ENCODE measurements at regions not wholly inside any gene's neighbourhood (a gene's known extent, or its start where the extent isn't known, plus 50 kb on each side); places are given as distances from the start of the nearest gene placed in this dataset.

DNA sequence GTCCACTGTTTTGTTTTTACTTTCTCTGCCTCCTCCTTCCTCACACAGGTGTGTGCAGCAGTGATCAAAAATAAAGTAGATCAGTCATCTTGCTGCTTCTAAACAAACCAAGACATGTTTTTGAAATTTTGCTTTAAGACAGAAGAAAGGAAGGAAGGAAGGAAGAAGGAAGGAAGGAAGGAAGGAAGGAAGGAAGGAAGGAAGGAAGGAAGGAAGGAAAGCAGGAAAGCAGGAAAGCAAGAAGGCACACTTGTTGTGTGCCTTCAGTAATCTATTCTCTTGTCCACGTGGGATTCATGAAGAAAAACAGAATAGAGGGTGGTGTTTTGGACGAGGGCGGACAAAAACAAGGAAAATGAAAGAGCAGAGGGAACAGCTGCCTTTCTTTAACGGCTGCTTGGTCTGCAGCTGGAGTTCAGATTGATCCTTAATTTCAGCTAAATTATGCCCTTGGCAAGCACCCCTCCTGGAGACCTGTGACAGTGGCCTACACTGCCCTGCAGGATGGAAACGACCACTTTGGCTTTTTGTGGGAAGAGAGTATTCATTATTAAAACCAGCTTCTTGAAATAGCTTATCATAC lies 188.5 kb upstream of the IRX3 start:
- Histone ChIP-seq H3K4me3 (ENCODE audit: low read length) (no peak overlapping the region), H2AFZ (ENCODE audit: low read depth, low read length) (no peak overlapping the region), H3K27me3 (ENCODE audit: insufficient read depth, low read length) (peaks cover 3% of the 10 kb centered on the region), H3K9me3 (ENCODE audit: low read length) (no peaks in the 10 kb centered on the region), H3K36me3 (ENCODE audit: insufficient read depth, low read length) (no peaks in the 10 kb centered on the region), H3K4me1 (ENCODE audit: insufficient read depth, low read length) (no peaks in the 10 kb centered on the region)

DNA sequence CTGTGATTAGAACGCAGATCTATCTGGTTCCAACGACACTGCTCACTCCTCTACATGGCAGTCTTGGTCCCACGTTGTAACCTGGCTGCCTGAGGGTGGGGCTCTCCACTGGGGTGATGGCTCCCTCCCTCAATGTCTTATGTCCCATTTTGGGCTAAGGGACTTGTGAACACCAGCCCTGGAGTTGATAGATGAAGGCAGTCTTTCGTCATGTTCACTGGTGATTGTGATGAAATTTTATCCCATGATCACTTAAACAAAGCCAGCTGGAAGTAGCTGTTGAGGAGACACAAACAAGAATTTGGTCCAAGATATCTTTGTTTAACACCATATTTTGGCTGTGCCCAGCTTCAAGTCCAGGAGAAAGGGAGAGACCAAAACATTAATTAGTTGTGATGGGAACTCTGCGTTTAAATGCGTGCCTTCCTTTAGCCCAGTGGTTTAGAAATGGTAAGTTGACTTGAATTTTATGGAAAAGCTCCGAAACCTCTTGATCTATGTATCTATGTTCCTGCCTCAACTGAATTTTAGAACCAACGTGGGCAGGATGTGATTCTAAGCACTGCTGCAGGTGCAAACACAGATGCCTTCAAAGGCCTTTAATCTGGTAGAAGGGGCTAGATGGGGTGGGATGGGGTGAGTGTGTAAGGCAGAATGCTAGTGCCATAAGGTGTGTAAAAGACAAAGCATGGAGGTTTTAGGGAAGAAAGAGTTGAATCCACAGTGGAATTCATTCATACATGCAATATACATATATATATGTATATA lies 186.8 kb upstream of the IRX3 start:
- Histone ChIP-seq H3K27me3 (ENCODE audit: insufficient read depth, low read length) (peaks cover 3% of the 10 kb centered on the region), H2AFZ (ENCODE audit: low read depth, low read length) (no peak overlapping the region), H3K36me3 (ENCODE audit: insufficient read depth, low read length) (no peaks in the 10 kb centered on the region), H3K4me3 (ENCODE audit: low read length) (no peak overlapping the region), H3K9me3 (ENCODE audit: low read length) (no peaks in the 10 kb centered on the region), H3K4me1 (ENCODE audit: insufficient read depth, low read length) (no peaks in the 10 kb centered on the region)

DNA sequence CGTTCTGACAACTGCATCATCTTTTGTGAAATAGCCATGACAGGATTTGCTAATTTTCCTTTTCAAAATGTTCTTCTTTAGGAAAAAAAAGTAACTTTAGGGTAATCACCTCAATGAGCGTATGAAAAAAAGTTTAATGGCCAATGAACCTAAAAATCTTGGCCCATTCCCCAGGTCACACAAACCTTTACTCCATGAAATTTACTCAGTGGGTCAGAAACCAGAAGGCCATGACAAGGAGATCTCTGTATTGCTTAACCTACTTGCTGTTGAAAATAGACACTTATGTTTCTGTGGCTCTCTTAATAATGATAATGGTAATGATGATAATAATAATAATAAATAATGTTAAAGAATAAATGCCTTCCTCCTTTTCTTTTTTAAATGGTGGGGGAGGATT lies 180.8 kb upstream of the IRX3 start:
- H2AFZ ChIP-seq (ENCODE audit: low read depth, low read length), result no peak overlapping the region
- no peaks in the 10 kb centered on the region for H3K4me1 ChIP-seq (ENCODE audit: insufficient read depth, low read length)
- H3K9me3 ChIP-seq (ENCODE audit: low read length), result peaks cover 6% of the 10 kb centered on the region
- no peak overlapping the region for H3K4me3 ChIP-seq (ENCODE audit: low read length)
- no peaks in the 10 kb centered on the region for H3K27me3 ChIP-seq (ENCODE audit: insufficient read depth, low read length)
- no peaks in the 10 kb centered on the region for H3K36me3 ChIP-seq (ENCODE audit: insufficient read depth, low read length)

DNA sequence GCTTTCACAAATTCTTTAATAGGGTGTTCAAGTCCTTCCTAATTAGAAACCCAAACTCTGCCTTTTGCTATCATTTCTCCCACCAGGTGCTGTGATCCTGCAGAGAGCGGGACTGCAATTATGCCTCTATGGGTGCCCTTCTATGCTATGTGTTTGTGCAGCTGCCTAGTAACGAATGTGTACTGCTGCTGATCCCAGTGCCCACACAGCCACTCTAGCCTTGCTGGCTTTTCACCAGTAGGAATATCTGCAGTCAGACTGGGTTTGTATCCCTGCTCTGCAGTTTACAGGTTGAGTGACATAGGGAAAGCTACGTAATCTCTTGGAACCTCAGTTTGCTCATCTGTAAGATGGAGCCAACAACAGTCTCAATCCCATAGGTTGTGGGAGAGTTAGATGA lies 179.6 kb upstream of the IRX3 start:
- no peaks in the 10 kb centered on the region for H3K27me3 ChIP-seq (ENCODE audit: insufficient read depth, low read length)
- no peak overlapping the region for H2AFZ ChIP-seq (ENCODE audit: low read depth, low read length)
- H3K4me3 ChIP-seq (ENCODE audit: low read length), result no peak overlapping the region
- no peaks in the 10 kb centered on the region for H3K36me3 ChIP-seq (ENCODE audit: insufficient read depth, low read length)
- no peaks in the 10 kb centered on the region for H3K4me1 ChIP-seq (ENCODE audit: insufficient read depth, low read length)
- peaks cover 6% of the 10 kb centered on the region for H3K9me3 ChIP-seq (ENCODE audit: low read length)

DNA sequence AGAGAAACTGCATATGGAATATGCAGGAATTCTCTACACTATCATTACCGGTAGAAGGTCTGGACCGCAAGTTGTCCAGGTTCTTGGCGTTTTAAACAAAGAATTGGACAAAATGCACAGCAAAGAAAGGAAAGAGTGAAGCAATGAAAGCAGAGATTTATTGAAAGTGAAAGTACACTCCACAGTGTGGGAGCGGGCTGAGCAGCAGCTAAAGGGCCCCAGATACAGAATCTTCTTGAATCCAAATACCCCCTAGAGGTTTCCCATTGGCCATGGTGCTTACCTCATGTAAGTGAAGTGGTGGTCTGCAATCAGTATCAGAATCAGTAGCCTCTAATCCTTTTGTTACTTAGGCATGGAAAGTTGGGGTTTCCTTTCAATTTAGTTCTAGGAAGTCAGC lies 178.5 kb upstream of the IRX3 start:
- no peaks in the 10 kb centered on the region for H3K27me3 ChIP-seq (ENCODE audit: insufficient read depth, low read length)

DNA sequence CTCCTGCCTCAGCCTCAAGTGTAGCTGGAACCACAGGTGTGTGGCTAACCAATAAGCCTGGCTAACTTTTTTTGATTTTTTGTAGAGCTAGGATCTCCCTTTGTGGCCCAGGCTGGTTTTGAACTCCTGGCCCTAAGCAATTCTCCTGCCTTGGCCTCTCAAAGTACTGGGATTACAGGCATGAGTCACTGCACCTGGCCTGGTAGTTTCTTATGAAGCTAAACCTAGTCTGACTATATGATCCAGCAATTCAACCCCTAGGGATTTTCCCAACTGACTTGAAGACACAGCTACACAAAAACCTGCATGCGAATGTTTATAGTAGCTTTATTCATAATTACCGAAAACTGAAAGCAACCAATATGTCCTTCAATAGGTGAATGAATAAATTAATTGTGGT lies 176.2 kb upstream of the IRX3 start:
- no peaks in the 10 kb centered on the region for H3K4me1 ChIP-seq (ENCODE audit: insufficient read depth, low read length)
- H3K36me3 ChIP-seq (ENCODE audit: insufficient read depth, low read length), result no peaks in the 10 kb centered on the region
- H3K27me3 ChIP-seq (ENCODE audit: insufficient read depth, low read length), result no peaks in the 10 kb centered on the region
- H3K4me3 ChIP-seq (ENCODE audit: low read length), result no peak overlapping the region
- no peak overlapping the region for H2AFZ ChIP-seq (ENCODE audit: low read depth, low read length)
- H3K9me3 ChIP-seq (ENCODE audit: low read length), result peaks cover 6% of the 10 kb centered on the region

More for the DNA sequence above, 178.5 kb upstream of the IRX3 start:
- no peak overlapping the region for H3K4me3 ChIP-seq (ENCODE audit: low read length)
- peaks cover 6% of the 10 kb centered on the region for H3K9me3 ChIP-seq (ENCODE audit: low read length)
- H2AFZ ChIP-seq (ENCODE audit: low read depth, low read length), result no peak overlapping the region
- no peaks in the 10 kb centered on the region for H3K36me3 ChIP-seq (ENCODE audit: insufficient read depth, low read length)
- H3K4me1 ChIP-seq (ENCODE audit: insufficient read depth, low read length), result no peaks in the 10 kb centered on the region

DNA sequence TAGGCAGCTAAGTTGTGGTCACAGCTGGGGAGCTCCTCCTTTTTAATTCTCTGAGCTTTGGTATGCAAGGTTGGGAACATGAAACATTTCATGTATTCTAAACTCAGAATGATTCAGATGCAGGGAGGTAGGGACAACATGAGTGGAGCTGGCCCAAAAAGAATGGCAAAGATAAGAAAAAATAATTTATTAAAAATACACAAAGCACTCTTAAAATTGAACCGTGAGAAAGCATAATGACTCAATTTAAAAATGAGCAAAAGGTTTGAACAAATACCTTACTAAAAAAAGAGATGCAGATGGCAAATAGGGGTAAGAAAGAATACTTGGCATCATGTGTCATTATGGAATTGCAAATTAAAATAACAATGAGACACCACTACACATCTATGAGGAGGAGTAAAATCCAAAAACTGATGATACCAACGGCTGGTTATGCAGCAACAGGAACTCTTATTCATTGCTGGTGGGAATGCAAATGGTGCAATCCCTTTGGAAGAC lies 175.6 kb upstream of the IRX3 start:
- Histone ChIP-seq H3K4me3 (ENCODE audit: low read length) (no peak overlapping the region), H2AFZ (ENCODE audit: low read depth, low read length) (no peak overlapping the region), H3K4me1 (ENCODE audit: insufficient read depth, low read length) (no peaks in the 10 kb centered on the region), H3K36me3 (ENCODE audit: insufficient read depth, low read length) (no peaks in the 10 kb centered on the region), H3K27me3 (ENCODE audit: insufficient read depth, low read length) (no peaks in the 10 kb centered on the region), H3K9me3 (ENCODE audit: low read length) (peaks cover 6% of the 10 kb centered on the region)

DNA sequence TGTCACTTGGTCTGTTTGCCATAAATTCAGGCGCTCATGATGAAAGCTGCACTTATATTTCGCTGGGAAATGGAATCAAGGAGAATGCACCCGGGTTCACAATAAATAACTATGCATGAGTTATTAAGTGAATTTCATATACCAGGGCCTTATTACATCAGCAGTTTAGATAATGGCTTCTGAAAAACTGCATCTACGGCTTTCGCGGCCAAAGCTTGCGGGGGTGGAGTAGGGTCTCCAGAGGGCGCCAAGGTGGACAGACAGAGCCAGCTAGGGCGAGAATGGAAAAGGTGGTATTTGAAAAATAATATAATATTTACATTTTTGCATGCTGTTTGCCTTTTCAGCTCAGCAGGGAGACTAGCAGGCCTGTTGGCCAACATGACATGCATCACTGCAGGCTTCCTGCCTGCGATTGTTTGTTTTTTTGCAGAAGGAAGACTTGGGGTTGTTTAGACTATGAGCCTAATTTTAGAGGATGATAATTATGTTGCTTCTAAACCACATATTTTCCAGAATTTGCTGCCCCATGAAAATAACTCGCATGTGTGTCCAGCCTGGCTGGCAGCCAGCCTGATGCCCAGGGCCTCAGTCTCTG lies 173.8 kb upstream of the IRX3 start:
- Histone ChIP-seq H3K27me3 (ENCODE audit: insufficient read depth, low read length) (no peaks in the 10 kb centered on the region), H3K4me1 (ENCODE audit: insufficient read depth, low read length) (peaks cover 2% of the 10 kb centered on the region), H3K4me3 (ENCODE audit: low read length) (no peak overlapping the region), H3K36me3 (ENCODE audit: insufficient read depth, low read length) (no peaks in the 10 kb centered on the region), H2AFZ (ENCODE audit: low read depth, low read length) (no peak overlapping the region), H3K9me3 (ENCODE audit: low read length) (no peaks in the 10 kb centered on the region)

DNA sequence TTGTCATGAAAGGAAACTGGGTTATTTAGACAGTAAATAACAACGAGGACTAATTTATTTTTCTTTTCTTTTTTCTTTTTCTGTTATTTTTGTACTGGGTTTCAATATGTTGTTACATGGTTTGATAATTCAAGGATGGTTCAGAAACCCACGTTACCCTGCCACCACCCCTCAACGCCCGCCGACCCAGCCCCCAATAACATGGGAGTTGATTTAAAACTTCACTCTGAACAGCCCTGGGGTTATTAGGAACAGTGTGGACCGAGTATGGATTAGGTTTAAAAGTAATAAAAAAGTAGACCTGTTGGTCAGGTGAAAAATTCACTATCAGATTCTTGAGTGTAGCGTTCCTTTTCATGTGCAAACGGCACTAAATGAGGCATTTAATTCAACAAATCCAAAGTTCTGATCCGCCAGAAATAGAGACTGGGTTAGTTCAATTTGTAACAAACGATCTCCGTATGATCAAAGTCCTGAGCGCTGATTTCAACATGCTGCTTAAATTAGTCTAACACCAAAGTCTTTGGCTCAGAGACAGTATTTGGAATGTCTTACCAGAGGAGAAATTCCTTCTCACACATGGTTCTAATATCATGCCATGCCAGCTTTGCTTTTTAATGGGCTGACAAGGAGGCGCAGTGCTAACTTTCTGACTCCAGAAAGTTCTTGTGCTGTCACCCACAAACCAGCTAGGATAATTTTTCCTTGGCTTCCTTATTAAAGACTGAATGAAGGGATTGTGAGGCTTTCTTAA lies 173.1 kb upstream of the IRX3 start:
- no peaks in the 10 kb centered on the region for H3K36me3 ChIP-seq (ENCODE audit: insufficient read depth, low read length)
- no peak overlapping the region for H3K4me3 ChIP-seq (ENCODE audit: low read length)
- H3K9me3 ChIP-seq (ENCODE audit: low read length), result no peaks in the 10 kb centered on the region
- H2AFZ ChIP-seq (ENCODE audit: low read depth, low read length), result no peak overlapping the region
- peaks cover 5% of the 10 kb centered on the region for H3K4me1 ChIP-seq (ENCODE audit: insufficient read depth, low read length)
- no peaks in the 10 kb centered on the region for H3K27me3 ChIP-seq (ENCODE audit: insufficient read depth, low read length)

DNA sequence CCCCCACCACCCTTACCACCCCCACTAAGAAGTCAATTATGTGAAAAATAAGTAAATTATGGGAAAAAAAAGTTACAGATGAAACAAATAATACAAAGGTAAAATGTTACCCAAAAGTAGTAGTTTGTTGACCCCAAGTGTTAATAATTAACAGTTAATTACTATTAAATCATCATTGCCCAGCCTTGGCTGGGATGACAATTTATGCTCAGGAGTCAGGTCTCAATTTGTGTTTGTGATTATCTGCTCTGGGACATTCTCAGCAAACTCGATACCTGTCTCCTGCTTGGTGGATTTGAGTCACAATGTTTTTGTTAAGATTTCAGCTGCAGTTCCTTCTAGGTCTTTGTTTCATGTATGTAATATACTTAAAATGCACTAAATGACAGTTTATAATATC lies 172.3 kb upstream of the IRX3 start:
- Histone ChIP-seq H3K36me3 (ENCODE audit: insufficient read depth, low read length) (no peaks in the 10 kb centered on the region), H3K27me3 (ENCODE audit: insufficient read depth, low read length) (no peaks in the 10 kb centered on the region), H3K4me1 (ENCODE audit: insufficient read depth, low read length) (peaks cover 5% of the 10 kb centered on the region), H3K4me3 (ENCODE audit: low read length) (no peak overlapping the region), H3K9me3 (ENCODE audit: low read length) (no peaks in the 10 kb centered on the region), H2AFZ (ENCODE audit: low read depth, low read length) (no peak overlapping the region)

DNA sequence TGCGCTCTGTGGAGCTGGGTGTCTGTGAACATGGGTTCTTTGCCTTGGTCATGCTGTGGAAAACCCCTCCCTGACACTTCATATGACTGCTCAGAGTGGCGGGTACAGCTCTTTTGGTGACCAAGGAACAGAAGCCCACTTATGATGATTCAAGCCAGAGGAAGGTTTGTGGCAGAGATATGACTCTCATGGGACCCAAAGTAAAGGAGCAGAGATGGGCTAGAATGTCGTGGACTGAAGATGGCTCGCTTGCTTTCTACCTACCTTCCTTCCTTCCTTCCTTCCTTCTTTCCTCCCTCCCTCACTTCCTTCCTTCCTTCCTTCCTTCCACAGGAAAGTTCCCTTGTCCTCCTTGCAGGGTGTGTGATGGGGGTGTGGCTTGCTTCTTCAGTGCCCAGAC lies 169.7 kb upstream of the IRX3 start:
- H3K9me3 ChIP-seq (ENCODE audit: low read length), result no peaks in the 10 kb centered on the region
- no peaks in the 10 kb centered on the region for H3K36me3 ChIP-seq (ENCODE audit: insufficient read depth, low read length)
- peaks cover 5% of the 10 kb centered on the region for H3K4me1 ChIP-seq (ENCODE audit: insufficient read depth, low read length)
- no peak overlapping the region for H3K4me3 ChIP-seq (ENCODE audit: low read length)
- no peak overlapping the region for H2AFZ ChIP-seq (ENCODE audit: low read depth, low read length)
- no peaks in the 10 kb centered on the region for H3K27me3 ChIP-seq (ENCODE audit: insufficient read depth, low read length)

DNA sequence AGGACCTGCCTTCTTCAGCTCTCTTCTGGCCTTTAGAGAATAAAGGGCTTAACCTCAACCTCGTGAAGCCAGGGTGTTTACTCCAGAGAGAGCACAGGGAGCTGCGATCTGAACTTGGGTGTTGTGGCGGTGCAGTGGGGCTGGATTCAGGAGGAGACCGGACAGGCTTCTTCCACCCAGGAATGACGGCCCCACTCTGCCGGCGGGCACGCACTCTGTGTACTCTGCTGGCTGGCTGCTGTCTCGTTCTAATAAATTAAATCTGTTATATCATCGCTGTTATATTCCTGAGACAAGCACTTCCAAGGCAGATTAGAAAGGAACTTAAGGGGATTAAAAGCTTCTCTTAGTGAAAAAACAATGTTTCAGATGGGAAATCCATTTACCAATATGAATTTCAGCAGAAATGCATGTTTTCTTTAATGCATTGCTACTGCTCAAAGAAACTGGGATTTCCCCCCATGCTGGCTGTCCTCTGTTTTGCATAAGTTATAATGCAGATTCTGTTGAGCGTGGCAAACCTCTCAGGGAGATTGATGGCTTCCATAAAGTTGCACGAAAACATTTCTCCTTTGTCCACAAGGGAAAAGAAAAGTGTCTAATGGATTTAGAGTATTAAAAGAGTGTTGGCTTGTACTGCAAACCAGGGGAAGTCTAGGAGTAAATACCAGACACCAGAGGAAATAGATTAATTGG lies 168.6 kb upstream of the IRX3 start:
- Histone ChIP-seq H3K4me1 (ENCODE audit: insufficient read depth, low read length) (peaks cover 5% of the 10 kb centered on the region), H3K9me3 (ENCODE audit: low read length) (no peaks in the 10 kb centered on the region), H3K4me3 (ENCODE audit: low read length) (no peak overlapping the region), H3K27me3 (ENCODE audit: insufficient read depth, low read length) (no peaks in the 10 kb centered on the region), H2AFZ (ENCODE audit: low read depth, low read length) (no peak overlapping the region), H3K36me3 (ENCODE audit: insufficient read depth, low read length) (no peaks in the 10 kb centered on the region)
